Astrocyte (in vitro differentiated cells and primary cell): ENCODE measurements at regions not wholly inside any gene's neighbourhood (a gene's known extent, or its start where the extent isn't known, plus 50 kb on each side); places are given as distances from the start of the nearest gene placed in this dataset.

Experiments
- DNase-seq: peaks from one replicate; pipeline ENCODE4 v3.0.0-alpha.2; 2010; ENCODE audit warnings: low read depth
- FAIRE-seq: peaks from 2 replicates; lab custom pipeline; 2011; peaks lifted over from hg19 to GRCh38; lab: Jason Lieb, UNC
- H2AFZ ChIP-seq: 2 replicates; pipeline ENCODE4 v1.6.0; 2012; ENCODE audit warnings: low read depth, low read length, inconsistent platforms
- H3K27ac ChIP-seq: 2 replicates; pipeline ENCODE4 v1.5.1; 2011; ENCODE audit warnings: low read depth, low read length, inconsistent platforms
- H3K27me3 ChIP-seq: 2 replicates; pipeline ENCODE4 v1.6.0; 2011; ENCODE audit warnings: low read length, inconsistent platforms; ENCODE audit not compliant: insufficient read depth
- H3K36me3 ChIP-seq: 2 replicates; pipeline ENCODE4 v1.5.1; 2011; ENCODE audit warnings: low read length, inconsistent platforms; ENCODE audit not compliant: insufficient read depth
- H3K4me1 ChIP-seq: 2 replicates; pipeline ENCODE4 v1.5.1; 2011; ENCODE audit warnings: low read length, inconsistent platforms; ENCODE audit not compliant: insufficient read depth
- H3K4me2 ChIP-seq: 2 replicates; pipeline ENCODE4 v1.6.0; 2012; ENCODE audit warnings: low read length, inconsistent platforms
- H3K4me3 ChIP-seq: 2 replicates; pipeline ENCODE4 v1.5.1; 2011; ENCODE audit warnings: low read depth, mild to moderate bottlenecking, low read length, inconsistent platforms; ENCODE audit not compliant: insufficient read depth
- H3K79me2 ChIP-seq: 2 replicates; pipeline ENCODE4 v1.6.0; 2012; ENCODE audit warnings: mild to moderate bottlenecking, low read length, inconsistent platforms; ENCODE audit not compliant: insufficient read depth
- H3K9ac ChIP-seq: 2 replicates; pipeline ENCODE4 v1.6.0; 2012; ENCODE audit warnings: mild to moderate bottlenecking, low read length, inconsistent platforms
- H3K9me3 ChIP-seq: 2 replicates; pipeline ENCODE4 v1.5.1; 2012; ENCODE audit warnings: low read depth, mild to moderate bottlenecking, low read length, inconsistent platforms; ENCODE audit not compliant: insufficient read depth
- H4K20me1 ChIP-seq: 2 replicates; pipeline ENCODE4 v1.6.0; 2012; ENCODE audit warnings: low read length, inconsistent platforms; ENCODE audit not compliant: insufficient read depth
- H3K27ac Mint-ChIP-seq: one replicate; pipeline ENCODE4 v1.8.0; 2021; ENCODE audit warnings: mild to moderate bottlenecking, mixed read lengths; ENCODE audit not compliant: unreplicated experiment
- H3K27me3 Mint-ChIP-seq: one replicate; pipeline ENCODE4 v1.8.0; 2021; ENCODE audit warnings: low read depth, mixed read lengths; ENCODE audit not compliant: unreplicated experiment
- H3K36me3 Mint-ChIP-seq: one replicate; pipeline ENCODE4 v1.8.0; 2021; ENCODE audit warnings: low read depth, mixed read lengths; ENCODE audit not compliant: unreplicated experiment
- H3K4me1 Mint-ChIP-seq: one replicate; pipeline ENCODE4 v1.8.0; 2021; ENCODE audit warnings: low read depth, mixed read lengths; ENCODE audit not compliant: unreplicated experiment
- H3K4me3 Mint-ChIP-seq: one replicate; pipeline ENCODE4 v1.8.0; 2021; ENCODE audit warnings: mild to moderate bottlenecking, moderate library complexity, mixed read lengths; ENCODE audit not compliant: unreplicated experiment
- H3K9me3 Mint-ChIP-seq: one replicate; pipeline ENCODE4 v1.8.0; 2021; ENCODE audit warnings: mild to moderate bottlenecking, mixed read lengths; ENCODE audit not compliant: unreplicated experiment
- EZH2 ChIP-seq: IDR thresholded peaks from 2 replicates; pipeline ENCODE4 v1.6.1; 2012; ENCODE audit warnings: mild to moderate bottlenecking, low read length, inconsistent platforms; ENCODE audit not compliant: insufficient read depth
- TF ChIP-seq, protein P1 (sequence below): IDR thresholded peaks from 2 replicates; pipeline ENCODE4 v1.5.1; 2011; ENCODE audit warnings: low read depth, mild to moderate bottlenecking, inconsistent platforms, low read length, moderate library complexity; ENCODE audit not compliant: insufficient read depth

DNA sequence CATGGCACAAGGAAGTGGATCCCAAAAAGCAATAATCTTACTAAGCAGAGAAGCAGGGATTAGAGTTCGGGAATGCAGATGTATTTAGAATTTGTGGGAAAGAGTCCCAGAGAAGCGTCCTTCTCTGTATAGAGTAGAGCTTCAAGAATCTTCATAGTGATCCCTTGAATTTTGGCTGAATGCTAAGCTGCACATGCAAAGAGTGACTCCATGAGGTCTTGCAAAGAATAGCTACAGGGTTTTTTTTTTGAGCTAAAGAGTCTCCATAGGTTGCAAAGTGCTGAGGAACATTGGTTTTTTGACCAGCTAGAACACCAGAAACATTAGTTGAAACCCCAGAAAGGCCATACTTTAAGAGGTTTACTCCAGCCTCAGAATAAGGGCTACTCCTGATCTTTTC, 206.7 kb downstream of the CTH start:
- H3K4me3 Mint-ChIP-seq, result no peak overlapping the region
- Histone ChIP-seq H4K20me1 (no peaks in the 10 kb centered on the region), H3K4me2 (no peak overlapping the region), H3K4me1 (no peaks in the 10 kb centered on the region), H3K79me2 (no peaks in the 10 kb centered on the region), H3K9me3 (no peaks in the 10 kb centered on the region), H3K9ac (no peak overlapping the region), H3K36me3 (no peaks in the 10 kb centered on the region), H2AFZ (no peak overlapping the region), H3K4me3 (no peak overlapping the region), H3K27me3 (no peaks in the 10 kb centered on the region), H3K27ac (no peak overlapping the region)
- H3K27me3 Mint-ChIP-seq, result no peaks in the 10 kb centered on the region
- TF ChIP-seq, protein P1, sequence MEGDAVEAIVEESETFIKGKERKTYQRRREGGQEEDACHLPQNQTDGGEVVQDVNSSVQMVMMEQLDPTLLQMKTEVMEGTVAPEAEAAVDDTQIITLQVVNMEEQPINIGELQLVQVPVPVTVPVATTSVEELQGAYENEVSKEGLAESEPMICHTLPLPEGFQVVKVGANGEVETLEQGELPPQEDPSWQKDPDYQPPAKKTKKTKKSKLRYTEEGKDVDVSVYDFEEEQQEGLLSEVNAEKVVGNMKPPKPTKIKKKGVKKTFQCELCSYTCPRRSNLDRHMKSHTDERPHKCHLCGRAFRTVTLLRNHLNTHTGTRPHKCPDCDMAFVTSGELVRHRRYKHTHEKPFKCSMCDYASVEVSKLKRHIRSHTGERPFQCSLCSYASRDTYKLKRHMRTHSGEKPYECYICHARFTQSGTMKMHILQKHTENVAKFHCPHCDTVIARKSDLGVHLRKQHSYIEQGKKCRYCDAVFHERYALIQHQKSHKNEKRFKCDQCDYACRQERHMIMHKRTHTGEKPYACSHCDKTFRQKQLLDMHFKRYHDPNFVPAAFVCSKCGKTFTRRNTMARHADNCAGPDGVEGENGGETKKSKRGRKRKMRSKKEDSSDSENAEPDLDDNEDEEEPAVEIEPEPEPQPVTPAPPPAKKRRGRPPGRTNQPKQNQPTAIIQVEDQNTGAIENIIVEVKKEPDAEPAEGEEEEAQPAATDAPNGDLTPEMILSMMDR, result no peak
- no peak for TF ChIP-seq EZH2
- no peaks in the 10 kb centered on the region for H3K4me1 Mint-ChIP-seq
- FAIRE-seq (no peak), DNase-seq (no peak)
- no peaks in the 10 kb centered on the region for H3K36me3 Mint-ChIP-seq
- no peak overlapping the region for H3K27ac Mint-ChIP-seq
- no peaks in the 10 kb centered on the region for H3K9me3 Mint-ChIP-seq

DNA sequence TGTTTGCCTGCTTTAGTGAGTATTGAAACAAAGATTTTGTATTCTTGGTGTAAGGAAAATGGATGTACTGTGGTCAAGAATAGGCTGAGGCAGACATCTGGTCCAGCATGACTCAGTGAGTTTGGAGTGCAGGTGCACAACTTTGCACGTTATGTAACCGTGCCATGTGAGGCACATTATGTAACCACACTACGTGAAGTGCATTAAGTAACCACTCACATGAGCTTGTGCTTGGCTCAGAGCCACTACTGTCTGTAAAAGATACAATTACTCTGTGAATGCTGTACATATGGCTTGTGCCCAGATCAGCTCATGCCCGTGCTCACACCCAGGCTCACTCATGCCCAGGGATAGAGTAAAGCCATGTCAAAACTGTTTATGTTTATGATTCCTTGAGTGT, 216.8 kb downstream of the CTH start:
- no peaks in the 10 kb centered on the region for H3K9me3 ChIP-seq
- Mint-ChIP-seq H3K4me3 (no peak overlapping the region), H3K27ac (no peak overlapping the region), H3K9me3 (peaks cover 2% of the 10 kb centered on the region), H3K36me3 (no peaks in the 10 kb centered on the region), H3K4me1 (no peaks in the 10 kb centered on the region), H3K27me3 (no peaks in the 10 kb centered on the region)
- no peaks in the 10 kb centered on the region for H3K4me1 ChIP-seq
- H3K27me3 ChIP-seq, result no peaks in the 10 kb centered on the region
- DNase-seq (no peak), FAIRE-seq (no peak)
- H3K79me2 ChIP-seq, result no peaks in the 10 kb centered on the region
- H4K20me1 ChIP-seq, result no peaks in the 10 kb centered on the region
- no peak overlapping the region for H2AFZ ChIP-seq
- no peak overlapping the region for H3K9ac ChIP-seq
- no peak overlapping the region for H3K27ac ChIP-seq
- H3K4me3 ChIP-seq, result no peak overlapping the region
- no peak overlapping the region for H3K4me2 ChIP-seq
- TF ChIP-seq, protein P1, result no peak
- no peak for TF ChIP-seq EZH2
- H3K36me3 ChIP-seq, result no peaks in the 10 kb centered on the region

DNA sequence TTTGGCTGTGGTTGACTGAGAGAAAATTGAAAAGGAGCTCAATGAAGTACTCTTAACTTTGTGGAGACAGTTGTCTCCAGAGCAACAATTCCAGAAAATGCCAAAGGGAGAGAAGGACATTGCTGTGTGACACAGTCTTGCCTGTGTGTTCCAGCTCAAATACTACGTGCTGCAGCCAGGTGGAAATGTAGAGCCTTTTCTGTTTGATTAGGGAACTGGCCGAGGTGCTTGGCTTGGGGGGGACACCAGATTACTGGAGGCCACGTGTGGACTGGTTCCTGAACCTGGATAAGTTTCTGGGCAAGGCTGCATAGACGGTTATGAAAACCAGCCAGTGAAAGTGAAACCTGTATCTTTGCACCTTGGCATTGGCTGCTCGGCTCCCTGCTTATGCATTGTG, 217.9 kb downstream of the CTH start:
- Histone ChIP-seq H4K20me1 (no peaks in the 10 kb centered on the region), H3K9ac (no peak overlapping the region), H3K27ac (no peak overlapping the region), H3K27me3 (no peaks in the 10 kb centered on the region), H3K9me3 (no peaks in the 10 kb centered on the region), H3K4me2 (no peak overlapping the region), H3K79me2 (no peaks in the 10 kb centered on the region), H3K36me3 (no peaks in the 10 kb centered on the region), H3K4me3 (no peak overlapping the region), H2AFZ (no peak overlapping the region), H3K4me1 (no peaks in the 10 kb centered on the region)
- no peak for TF ChIP-seq EZH2
- TF ChIP-seq, protein P1, result no peak
- Mint-ChIP-seq H3K27ac (no peak overlapping the region), H3K4me1 (no peaks in the 10 kb centered on the region), H3K27me3 (no peaks in the 10 kb centered on the region), H3K36me3 (no peaks in the 10 kb centered on the region), H3K9me3 (peaks cover 2% of the 10 kb centered on the region), H3K4me3 (no peak overlapping the region)
- DNase-seq (no peak), FAIRE-seq (no peak)
